B cell (primary cell): ENCODE measurements at regions not wholly inside any gene's neighbourhood (a gene's known extent, or its start where the extent isn't known, plus 50 kb on each side); places are given as distances from the start of the nearest gene placed in this dataset.

Source experiments
- ATAC-seq: fragments of 200-7000 bp; cut with Tn5 transposase; one replicate; pipeline ENCODE4 v1.10.0; 2021; ENCODE audit warnings: low read depth, mild to moderate bottlenecking, moderate number of reproducible peaks, moderate library complexity
- CTCF ChIA-PET: fragments of 350-600 bp; sonication (Branson Sonifier 250); formaldehyde crosslinking; loops from one replicate; lab custom pipeline; 2021; ENCODE audit warnings: antibody characterized with exemption, inconsistent platforms; lab: Charles Lee
- POLR2A ChIA-PET: fragments of 350-600 bp; sonication (Branson Sonifier 250); formaldehyde crosslinking; loops from one replicate; lab custom pipeline; 2021; ENCODE audit warnings: antibody characterized with exemption; lab: Charles Lee
- DNase-seq: peaks from one replicate; pipeline ENCODE4 v3.0.0; 2013
- H2AFZ ChIP-seq: 2 replicates; pipeline ENCODE4 v1.6.1; 2012; ENCODE audit warnings: mild to moderate bottlenecking, low read depth, low read length; ENCODE audit not compliant: insufficient read depth, poor library complexity, severe bottlenecking
- H3K27ac ChIP-seq, 2 donors: 1 replicate in 1 of 2; 2 replicates in 1 of 2; pipeline ENCODE4 v1.5.1; 2012 to 2013; ENCODE audit warnings: low read length in 2 of 2, mild to moderate bottlenecking in 2 of 2, moderate library complexity in 1 of 2
- H3K27me3 ChIP-seq, 4 experiments: fragments of 200-600 bp in 1 of 4; sonication (generic) in 1 of 4; replicated peaks in 1 of 4; 1 replicate in 2 of 4; 2 replicates in 2 of 4; pipeline versions ENCODE4 v1.6.1 to v1.7.0; 2013 to 2016; ENCODE audit warnings: low read length in 3 of 4, mild to moderate bottlenecking in 2 of 4, mixed read lengths in 1 of 4, moderate library complexity in 1 of 4; ENCODE audit not compliant: insufficient read depth in 4 of 4, control insufficient read depth in 3 of 4; ENCODE audit errors: control extremely low read depth in 1 of 4
- H3K36me3 ChIP-seq, 2 experiments: replicated peaks in 1 of 2; 1 replicate in 1 of 2; 2 replicates in 1 of 2; pipeline versions ENCODE4 v1.6.1 to v1.7.1; 2013; ENCODE audit warnings: low read length in 1 of 2; ENCODE audit not compliant: insufficient read depth in 2 of 2, control insufficient read depth in 1 of 2; ENCODE audit errors: control extremely low read depth in 1 of 2, extremely low read depth in 1 of 2
- H3K4me1 ChIP-seq, 2 donors: fragments of 200-600 bp in 1 of 2; sonication (generic) in 1 of 2; 1 replicate in 1 of 2; 2 replicates in 1 of 2; pipeline versions ENCODE4 v1.5.1 to v1.6.1; 2013 to 2017; ENCODE audit warnings: low read length in 2 of 2; ENCODE audit not compliant: control insufficient read depth in 2 of 2, insufficient read depth in 2 of 2
- H3K4me2 ChIP-seq: replicated peaks from 2 replicates; pipeline ENCODE3; 2012; ENCODE audit warnings: mild to moderate bottlenecking, low read depth, low read length; ENCODE audit not compliant: poor library complexity, severe bottlenecking
- H3K4me3 ChIP-seq, 5 experiments: fragments of 200-600 bp in 1 of 5; sonication (generic) in 1 of 5; 1 replicate in 3 of 5; 2 replicates in 2 of 5; pipeline versions ENCODE4 v1.5.1 to v1.7.0; 2011 to 2016; ENCODE audit warnings: low read length in 4 of 5, mild to moderate bottlenecking in 4 of 5, low read depth in 2 of 5, control low read depth in 1 of 5, moderate library complexity in 1 of 5; ENCODE audit not compliant: insufficient read depth in 1 of 5; ENCODE audit errors: control extremely low read depth in 1 of 5, extremely low read depth in 1 of 5
- H3K79me2 ChIP-seq: fragments of 200-600 bp; sonication (generic); one replicate; pipeline ENCODE4 v1.6.0; 2016; ENCODE audit warnings: low read length; ENCODE audit not compliant: control insufficient read depth, insufficient read depth
- H3K9ac ChIP-seq: fragments of 200-600 bp; sonication (generic); 2 replicates; pipeline ENCODE4 v1.6.1; 2017; ENCODE audit warnings: mild to moderate bottlenecking, low read length, moderate library complexity
- H3K9me3 ChIP-seq, 3 donors: one replicate each; pipeline versions ENCODE4 v1.6.1 to v1.7.1; 2013; ENCODE audit warnings: low read length in 2 of 3; ENCODE audit not compliant: control insufficient read depth in 2 of 3, insufficient read depth in 1 of 3; ENCODE audit errors: control extremely low read depth in 1 of 3
- H4K20me1 ChIP-seq: 2 replicates; pipeline ENCODE4 v1.6.0; 2012; ENCODE audit warnings: mild to moderate bottlenecking, low read length; ENCODE audit not compliant: insufficient read depth, control insufficient read depth, poor library complexity, severe bottlenecking
- H3K27ac Mint-ChIP-seq: one replicate; pipeline ENCODE4 v1.8.0; 2021; ENCODE audit warnings: mixed read lengths
- H3K27me3 Mint-ChIP-seq: one replicate; pipeline ENCODE4 v1.8.0; 2021; ENCODE audit warnings: mixed read lengths
- H3K4me1 Mint-ChIP-seq: one replicate; pipeline ENCODE4 v1.8.0; 2021; ENCODE audit warnings: mixed read lengths
- H3K4me3 Mint-ChIP-seq: one replicate; pipeline ENCODE4 v1.8.0; 2021; ENCODE audit warnings: mixed read lengths
- H3K9me3 Mint-ChIP-seq: one replicate; pipeline ENCODE4 v1.8.0; 2022; ENCODE audit warnings: mixed read lengths; ENCODE audit not compliant: insufficient read depth
- EZH2 ChIP-seq: IDR thresholded peaks from 2 replicates; pipeline ENCODE4 v1.6.1; 2012; ENCODE audit warnings: borderline replicate concordance, low read depth, mild to moderate bottlenecking, moderate library complexity, low read length; ENCODE audit not compliant: insufficient read depth, poor library complexity, severe bottlenecking
- WGBS: methylation state at CpG from one replicate; pipeline ENCODE4 v1.1.5; 2013; ENCODE audit warnings: missing lambda C conversion rate; ENCODE audit not compliant: insufficient coverage; 5-methylcytosine and 5-hydroxymethylcytosine counted together
- intact Hi-C: fragments of 100-400 bp; cut with micrococcal nuclease; formaldehyde crosslinking; loops from one replicate; pipeline ENCODE4 v1.10.0; 2022
- TF ChIP-seq, protein P1 (sequence below): fragments of 200-600 bp; IDR thresholded peaks from one replicate; pipeline ENCODE4 v1.8.0; 2022; ENCODE audit warnings: antibody characterized with exemption, mild to moderate bottlenecking

DNA sequence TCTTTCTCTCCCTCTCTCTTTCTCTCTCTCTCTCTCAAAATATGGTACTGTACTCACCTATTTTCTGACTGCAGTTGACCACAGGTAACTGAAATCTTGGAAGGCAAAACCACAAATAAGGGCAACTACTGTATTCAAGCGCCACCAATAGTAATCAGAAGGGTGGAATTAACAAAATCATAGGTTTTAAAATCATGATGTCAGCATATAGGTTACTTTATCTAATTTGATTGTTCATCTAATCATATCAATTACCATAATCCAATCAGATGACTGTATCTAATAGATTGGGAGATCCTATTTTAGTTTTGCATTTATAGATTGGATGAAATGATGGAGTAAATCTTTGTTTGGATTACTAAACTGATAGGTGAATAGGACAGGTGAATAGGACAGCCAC lies 155.8 kb upstream of the KITLG start:
- ChIA-PET CTCF (no interaction called here), POLR2A (no interaction called here)
- H2AFZ ChIP-seq: no peak overlapping the region
- ATAC-seq (no peak), DNase-seq (no peak)
- no peak overlapping the region for H3K27ac ChIP-seq
- intact Hi-C loops: no loop called here
- H3K27ac Mint-ChIP-seq: no peak overlapping the region
- H3K4me3 Mint-ChIP-seq: no peak overlapping the region
- H3K9ac ChIP-seq: no peak overlapping the region
- H3K27me3 Mint-ChIP-seq: no peaks in the 10 kb centered on the region
- no peaks in the 10 kb centered on the region for H3K36me3 ChIP-seq
- no peaks in the 10 kb centered on the region for H3K9me3 Mint-ChIP-seq
- H3K79me2 ChIP-seq: no peaks in the 10 kb centered on the region
- no CpG with 5 or more reads among the region's 1 CpG for WGBS
- no peak overlapping the region for H3K4me3 ChIP-seq
- TF ChIP-seq EZH2: no peak
- H3K4me1 Mint-ChIP-seq: no peaks in the 10 kb centered on the region
- no peaks in the 10 kb centered on the region for H3K27me3 ChIP-seq
- H3K4me2 ChIP-seq: no peak overlapping the region
- no peaks in the 10 kb centered on the region for H4K20me1 ChIP-seq
- H3K4me1 ChIP-seq: no peaks in the 10 kb centered on the region
- no peaks in the 10 kb centered on the region for H3K9me3 ChIP-seq

DNA sequence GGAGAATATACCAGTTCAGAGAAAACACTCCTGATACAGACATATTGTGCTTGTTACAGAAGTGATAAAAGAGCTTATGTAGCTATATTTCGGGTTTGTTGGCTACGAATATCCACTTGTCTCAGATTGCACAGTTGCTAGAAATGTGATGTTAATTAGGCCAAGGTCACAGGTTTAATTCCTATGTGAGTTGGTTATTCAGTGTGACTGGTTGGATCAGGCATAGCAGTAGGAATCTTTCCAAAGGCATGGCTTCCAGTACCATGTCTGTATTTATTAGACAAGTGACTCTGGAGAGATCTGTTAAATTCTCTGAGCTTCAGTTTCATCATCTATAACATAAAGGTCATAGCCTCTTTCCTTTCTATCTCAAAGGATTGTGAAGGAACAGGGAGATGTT lies 152.7 kb upstream of the KITLG start:
- no peaks in the 10 kb centered on the region for H3K27me3 ChIP-seq
- H3K9me3 ChIP-seq: no peaks in the 10 kb centered on the region
- H2AFZ ChIP-seq: no peak overlapping the region
- ChIA-PET CTCF (no interaction called here), POLR2A (no interaction called here)
- H3K9ac ChIP-seq: no peak overlapping the region
- ATAC-seq: no peak
- intact Hi-C loops: no loop called here
- no peaks in the 10 kb centered on the region for H3K36me3 ChIP-seq
- no peak overlapping the region for H3K4me3 ChIP-seq
- Mint-ChIP-seq H3K27ac (no peak overlapping the region), H3K9me3 (no peaks in the 10 kb centered on the region), H3K4me1 (no peaks in the 10 kb centered on the region), H3K4me3 (no peak overlapping the region), H3K27me3 (no peaks in the 10 kb centered on the region)
- no peak overlapping the region for H3K4me2 ChIP-seq
- no peaks in the 10 kb centered on the region for H3K79me2 ChIP-seq
- WGBS: 88% methylated on average over 2 of the region's 2 CpGs
- no peaks in the 10 kb centered on the region for H3K4me1 ChIP-seq
- TF ChIP-seq, protein P1, sequence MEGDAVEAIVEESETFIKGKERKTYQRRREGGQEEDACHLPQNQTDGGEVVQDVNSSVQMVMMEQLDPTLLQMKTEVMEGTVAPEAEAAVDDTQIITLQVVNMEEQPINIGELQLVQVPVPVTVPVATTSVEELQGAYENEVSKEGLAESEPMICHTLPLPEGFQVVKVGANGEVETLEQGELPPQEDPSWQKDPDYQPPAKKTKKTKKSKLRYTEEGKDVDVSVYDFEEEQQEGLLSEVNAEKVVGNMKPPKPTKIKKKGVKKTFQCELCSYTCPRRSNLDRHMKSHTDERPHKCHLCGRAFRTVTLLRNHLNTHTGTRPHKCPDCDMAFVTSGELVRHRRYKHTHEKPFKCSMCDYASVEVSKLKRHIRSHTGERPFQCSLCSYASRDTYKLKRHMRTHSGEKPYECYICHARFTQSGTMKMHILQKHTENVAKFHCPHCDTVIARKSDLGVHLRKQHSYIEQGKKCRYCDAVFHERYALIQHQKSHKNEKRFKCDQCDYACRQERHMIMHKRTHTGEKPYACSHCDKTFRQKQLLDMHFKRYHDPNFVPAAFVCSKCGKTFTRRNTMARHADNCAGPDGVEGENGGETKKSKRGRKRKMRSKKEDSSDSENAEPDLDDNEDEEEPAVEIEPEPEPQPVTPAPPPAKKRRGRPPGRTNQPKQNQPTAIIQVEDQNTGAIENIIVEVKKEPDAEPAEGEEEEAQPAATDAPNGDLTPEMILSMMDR: no peak
- TF ChIP-seq EZH2: no peak
- no peaks in the 10 kb centered on the region for H4K20me1 ChIP-seq
- no peak overlapping the region for H3K27ac ChIP-seq
- no peak for DNase-seq
